NCI-H526 (cell line): ENCODE measurements at regions not wholly inside any gene's neighbourhood (a gene's known extent, or its start where the extent isn't known, plus 50 kb on each side); places are given as distances from the start of the nearest gene placed in this dataset.
"Not testable (repeated sequence)": the region's sequence is repeated elsewhere in the genome, so short reads cannot be mapped to it uniquely, and the experiment has no call there.

ENCODE experiments used
- DNase-seq, 2 experiments: peaks; one replicate each; lab custom pipeline; 2025; lab: John Stamatoyannopoulos, UW

DNA sequence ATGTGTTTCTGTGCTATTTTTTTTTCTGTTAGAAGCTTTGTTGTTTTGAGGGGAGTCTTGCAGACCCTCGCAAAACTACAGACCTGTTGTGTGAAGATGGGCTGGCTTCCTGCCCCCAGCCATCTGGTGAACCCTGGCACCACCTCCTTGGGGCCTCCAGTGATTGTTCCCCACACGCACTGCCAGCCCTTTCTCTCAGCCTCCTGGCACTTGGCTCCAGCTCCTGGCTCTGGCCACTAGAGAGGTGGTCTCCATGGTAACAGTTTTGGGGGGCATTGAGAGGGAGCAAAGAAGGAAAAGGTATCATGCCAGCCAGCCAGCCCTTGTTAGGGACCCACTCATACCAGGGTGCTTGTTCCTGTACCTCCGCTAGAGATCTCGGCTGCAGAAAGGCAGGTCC is 176.4 kb upstream of the RPH3A start:
- DNase-seq: no peak

- no peak for DNase-seq
Measured at GRCh38 chr12:112616469-112617152, 174.9 kb upstream of the RPH3A start.

DNA sequence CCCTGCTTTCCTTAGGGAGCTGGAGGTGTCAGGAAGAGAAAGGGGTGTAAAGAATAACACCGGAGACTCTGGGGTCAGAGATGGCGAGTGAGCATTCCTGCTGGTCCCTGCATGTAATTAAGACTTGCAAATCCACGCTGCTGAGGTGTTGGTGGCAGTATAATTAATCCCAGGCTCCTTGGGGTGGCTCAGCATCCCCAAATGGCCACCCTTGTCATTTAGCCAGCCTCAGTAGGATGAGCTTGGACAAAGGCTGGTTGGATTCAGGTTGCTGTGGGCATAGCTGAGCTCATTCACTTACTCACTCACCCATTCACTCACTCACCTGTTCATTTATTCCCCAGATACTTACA is 174.4 kb upstream of the RPH3A start:
- no peak for DNase-seq

DNA sequence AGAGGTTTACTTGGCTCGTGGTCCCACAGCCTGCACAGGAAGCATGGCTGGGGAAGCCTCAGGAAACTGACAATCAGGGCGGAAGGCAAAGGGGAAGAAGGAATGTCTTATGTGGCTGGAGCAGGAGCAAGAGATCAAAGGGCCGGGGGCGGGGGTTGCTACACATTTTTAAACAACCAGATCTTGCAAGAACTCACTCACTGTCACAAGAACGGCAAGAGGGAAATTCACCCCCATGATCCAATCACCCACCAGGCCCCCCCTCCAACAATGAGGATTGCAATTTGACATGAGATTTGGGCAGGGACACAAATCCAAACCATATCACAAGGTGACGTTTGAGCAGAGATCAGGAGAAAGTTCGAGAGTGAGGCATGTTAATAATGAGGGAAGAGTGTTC is 163.7 kb upstream of the RPH3A start:
- DNase-seq: no peak

GRCh38 chr12:112631974-112632373 is 159.6 kb upstream of the RPH3A start:
- DNase-seq: not testable (repeated sequence)

GRCh38 chr12:112635036-112635435 is 156.5 kb upstream of the RPH3A start:
- DNase-seq: no peak

DNA sequence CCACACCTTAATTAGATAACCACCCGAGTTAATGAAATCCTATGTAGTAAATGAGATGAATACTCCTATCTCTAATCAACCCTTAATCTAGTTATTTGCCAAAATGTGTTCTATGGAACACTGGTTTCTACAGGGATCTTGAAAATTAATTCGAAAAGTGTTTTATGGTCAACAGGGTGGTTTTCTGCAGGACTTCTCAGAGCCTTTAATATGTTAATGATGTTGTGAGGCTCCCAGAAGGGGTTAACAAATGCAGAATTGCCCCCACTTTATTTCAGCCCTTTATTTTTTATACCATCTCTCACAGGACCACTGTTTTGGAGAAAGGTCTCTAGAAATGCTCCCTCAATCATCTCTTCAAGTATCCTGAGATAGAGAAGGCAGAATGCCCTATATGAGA is 153.1 kb upstream of the RPH3A start:
- no peak for DNase-seq

GRCh38 chr12:112645586-112645985 is 146.0 kb upstream of the RPH3A start:
- no peak for DNase-seq

- no peak for DNase-seq
Measured at GRCh38 chr12:112656141-112656540, 135.4 kb upstream of the RPH3A start.

- DNase-seq: no peak
Measured at GRCh38 chr12:112664569-112664968, 127.0 kb upstream of the RPH3A start.

DNA sequence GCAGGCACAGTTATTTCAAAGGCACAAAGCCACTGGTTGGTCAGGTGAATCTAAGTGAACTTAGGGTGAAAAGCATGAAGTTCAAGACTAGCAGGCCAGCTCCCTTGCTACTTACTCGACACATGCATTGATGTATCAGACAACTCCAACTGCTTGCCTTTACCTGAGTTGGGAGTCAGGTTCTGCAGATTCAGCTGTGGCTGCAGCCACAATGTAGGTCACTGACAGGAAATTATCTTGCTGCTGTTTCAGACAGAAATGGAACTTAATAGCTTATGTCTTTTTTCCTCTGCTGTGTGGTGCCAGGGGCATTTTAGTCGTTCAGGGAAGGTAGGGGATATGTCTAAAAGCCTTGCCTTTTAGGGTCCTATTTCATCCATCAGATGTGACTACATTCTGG is 125.6 kb upstream of the RPH3A start:
- DNase-seq: no peak

- DNase-seq: no peak
Measured at GRCh38 chr12:112671564-112671963, 120.0 kb upstream of the RPH3A start.

DNA sequence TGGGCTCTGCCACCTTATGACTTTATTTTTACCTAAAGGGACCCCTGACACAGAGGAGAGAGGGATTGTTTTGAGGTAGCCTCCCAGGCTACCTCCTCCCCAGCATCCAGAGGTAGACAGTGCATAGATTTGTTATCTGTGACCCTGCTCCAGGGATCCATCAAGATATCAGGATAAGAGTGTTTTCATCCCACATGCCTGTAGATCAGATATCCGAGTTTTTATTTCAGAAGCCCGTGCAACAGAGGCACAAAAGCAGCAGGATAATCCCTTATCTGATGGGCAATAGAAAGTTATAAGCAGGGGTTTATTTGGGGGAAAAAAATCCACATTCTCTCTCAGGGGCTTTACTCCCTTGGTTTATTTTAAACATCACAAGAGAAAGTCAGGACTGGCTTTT is 117.0 kb upstream of the RPH3A start:
- no peak for DNase-seq

DNA sequence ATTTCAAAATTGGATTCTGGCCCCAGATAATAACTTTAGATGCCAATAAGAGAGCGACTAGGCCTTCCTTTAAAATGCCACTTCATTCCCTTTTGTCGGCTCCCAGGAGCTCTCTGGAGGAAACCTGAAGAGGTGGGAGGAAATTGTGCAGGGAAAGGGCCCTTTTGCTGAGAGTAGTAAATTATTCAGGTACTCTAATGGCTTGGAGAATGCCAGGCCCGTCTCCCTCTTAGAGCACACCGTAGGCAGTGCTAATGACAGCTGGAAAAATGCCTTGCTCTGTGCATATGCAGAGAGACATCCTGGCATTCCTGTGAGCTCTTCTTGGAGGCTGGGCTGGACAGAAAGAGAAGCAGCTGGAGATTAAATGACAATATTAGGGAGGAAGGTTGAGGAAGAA is 115.0 kb upstream of the RPH3A start:
- no peak for DNase-seq

DNA sequence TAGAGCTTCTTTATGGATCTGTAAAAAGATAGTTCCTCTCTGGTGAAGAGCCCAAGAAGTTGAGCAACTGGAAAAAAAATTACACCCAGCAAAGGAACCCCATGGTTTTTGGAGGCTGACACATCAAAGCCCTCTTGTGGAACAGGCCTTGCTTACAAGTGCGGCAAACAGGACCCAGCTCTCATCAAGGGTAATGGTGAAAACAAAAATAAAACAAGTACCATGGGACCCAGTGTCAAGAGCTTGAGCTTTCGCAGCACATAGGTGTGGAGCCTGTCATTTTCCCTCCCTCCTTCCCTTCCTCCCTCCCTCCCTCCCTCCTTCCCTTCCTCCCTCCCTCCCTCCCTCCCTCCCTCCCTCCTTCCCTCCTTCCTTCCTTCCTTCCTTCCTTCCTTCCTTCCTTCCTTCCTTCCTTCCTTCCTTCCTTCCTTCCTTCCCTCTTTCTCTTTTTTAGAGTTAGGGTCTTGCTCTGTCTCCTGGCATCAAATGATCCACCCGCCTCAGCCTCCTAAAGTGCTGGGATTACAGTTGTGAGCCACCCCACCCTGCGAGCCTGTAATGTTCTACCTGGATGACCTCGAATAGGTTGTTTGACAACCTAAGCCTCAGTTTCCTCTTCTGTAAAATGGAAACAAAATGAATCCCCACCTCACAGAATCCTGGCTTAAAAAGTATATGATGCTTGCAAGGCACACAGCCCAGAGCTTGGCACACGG is 114.3 kb upstream of the RPH3A start:
- DNase-seq: no peak

DNA sequence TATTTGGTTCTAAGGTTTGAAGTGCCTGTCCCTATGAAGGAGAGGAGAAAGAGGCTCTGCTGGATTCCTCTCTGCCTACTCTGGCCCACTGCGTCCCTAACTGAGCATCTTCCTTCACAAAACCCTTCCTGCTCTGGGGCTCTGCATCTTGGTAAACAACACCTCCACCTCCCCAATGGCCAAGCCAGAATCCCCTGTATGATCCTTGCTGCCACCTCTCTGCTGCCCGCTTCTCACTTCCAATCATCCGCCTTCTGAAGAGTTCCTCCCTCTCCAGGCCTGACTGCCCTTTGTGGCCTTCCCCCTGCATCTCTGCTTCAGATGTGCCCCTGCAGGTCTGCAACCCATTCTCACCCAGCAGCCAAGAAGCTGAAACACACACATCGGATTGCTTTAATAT is 110.6 kb upstream of the RPH3A start:
- no peak for DNase-seq

DNA sequence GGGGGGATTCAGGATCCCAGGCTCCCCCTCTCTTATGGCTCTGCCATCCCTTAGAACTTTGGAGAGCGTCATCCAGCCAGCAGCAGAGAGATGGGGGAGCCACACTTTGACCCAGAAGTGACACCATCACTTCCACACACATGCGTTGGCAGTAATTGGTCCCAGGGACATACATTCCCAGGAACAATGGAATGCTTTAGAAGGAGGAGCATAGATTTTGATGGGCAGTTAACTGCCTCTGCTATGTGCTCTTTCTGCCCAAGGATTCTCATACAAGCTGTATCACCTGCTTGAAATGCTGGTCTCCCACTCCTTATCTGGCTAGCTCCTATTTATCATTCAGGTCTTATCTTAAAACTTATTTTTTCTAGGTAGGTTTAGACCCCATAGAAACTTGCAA is 109.0 kb upstream of the RPH3A start:
- no peak for DNase-seq

- peak in 1 of 2 experiments; percentile 25 for DNase-seq
Measured at GRCh38 chr12:112684742-112685141, 106.8 kb upstream of the RPH3A start.

GRCh38 chr12:112685321-112685720 is 106.2 kb upstream of the RPH3A start:
- no peak for DNase-seq

DNA sequence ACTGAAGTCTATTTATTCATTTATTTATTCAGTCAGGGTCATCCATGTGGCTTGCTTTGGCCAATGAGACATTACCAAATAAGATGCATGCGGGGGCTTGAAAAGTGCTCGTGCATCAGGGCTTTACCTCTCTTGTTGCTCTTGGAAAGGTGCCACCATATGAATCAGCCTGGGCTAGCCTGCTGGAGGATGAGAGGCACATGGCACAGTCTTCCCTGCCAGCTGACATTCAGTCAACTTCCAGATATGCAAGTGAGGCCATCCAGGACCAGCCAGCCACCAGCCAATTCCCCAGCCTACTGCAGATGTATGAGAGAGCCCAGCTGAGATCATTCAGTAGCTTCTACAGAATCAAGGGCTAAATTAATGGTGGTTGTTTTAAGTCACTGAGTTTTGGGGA is 105.2 kb upstream of the RPH3A start:
- DNase-seq: no peak

DNA sequence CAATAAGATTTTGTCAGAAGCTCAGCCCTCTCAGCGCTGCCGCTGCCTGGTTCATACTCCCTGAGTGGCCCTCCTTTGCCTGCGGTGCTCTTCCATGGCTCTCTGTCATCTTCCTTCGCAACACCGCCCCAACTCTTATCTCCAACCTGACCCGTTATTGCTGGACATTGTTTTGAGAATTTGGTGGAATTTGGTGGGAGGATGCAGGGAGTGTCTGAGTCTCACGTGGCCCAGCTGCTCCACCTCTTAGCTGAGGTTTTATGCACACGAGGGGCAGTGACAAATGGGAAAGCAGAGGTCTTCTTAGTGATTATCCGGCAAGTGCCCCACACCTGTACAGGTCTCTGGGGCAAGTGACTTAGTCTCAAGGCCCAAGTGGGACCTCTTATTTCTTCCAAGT is 97.5 kb upstream of the RPH3A start:
- DNase-seq: no peak

DNA sequence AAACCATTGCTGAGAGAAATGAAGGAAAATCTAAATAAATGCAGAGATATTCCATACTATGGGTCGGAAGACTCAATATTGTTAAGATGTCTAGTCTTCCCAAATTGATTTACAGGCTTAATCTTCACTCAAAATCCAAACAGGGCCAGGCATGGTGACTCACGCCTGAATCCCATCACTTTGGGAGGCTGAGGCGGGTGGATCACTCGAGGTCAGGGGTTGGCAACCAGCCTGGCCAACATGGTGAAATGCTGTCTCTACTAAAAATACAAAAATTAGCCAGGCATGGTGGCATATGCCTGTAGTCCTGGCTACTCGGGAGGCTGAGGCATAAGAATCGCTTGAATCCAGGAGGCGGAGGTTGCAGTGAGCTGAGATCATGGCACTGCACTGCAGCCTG is 94.1 kb upstream of the RPH3A start:
- not testable (repeated sequence) for DNase-seq

DNA sequence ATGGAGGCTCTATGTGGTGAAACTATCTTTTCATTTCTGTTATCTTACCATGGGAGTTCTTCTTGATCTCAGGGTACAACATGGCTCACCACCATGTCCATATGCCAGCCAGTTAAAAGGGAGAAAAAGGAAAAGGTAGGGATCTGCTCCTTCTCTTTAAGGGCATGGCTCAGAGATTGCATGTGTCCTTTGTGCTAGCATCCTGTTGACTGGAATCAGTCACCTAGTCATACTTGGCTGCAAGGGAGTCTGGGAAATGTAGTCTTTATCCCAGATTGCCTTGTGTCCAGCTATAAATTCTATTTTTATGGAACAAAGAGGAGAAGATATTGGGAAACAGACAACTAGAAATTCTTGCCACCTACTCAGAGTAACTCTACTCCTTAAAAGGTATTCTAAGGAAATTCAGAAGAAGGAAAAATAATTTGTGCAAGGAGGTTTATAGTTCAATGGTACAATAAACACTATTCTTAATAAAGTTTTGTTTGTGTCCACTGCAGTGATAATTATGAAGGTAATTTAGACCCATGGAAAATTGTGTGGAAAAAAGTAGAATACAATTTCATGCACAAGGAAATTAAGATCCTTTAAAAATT is 86.4 kb upstream of the RPH3A start:
- DNase-seq: peak in 1 of 2 experiments; percentile 29

GRCh38 chr12:112710414-112710813 is 81.1 kb upstream of the RPH3A start:
- peak in 1 of 2 experiments; percentile 17 for DNase-seq
